Lung (tissue), 11 donors: ENCODE measurements at regions not wholly inside any gene's neighbourhood (a gene's known extent, or its start where the extent isn't known, plus 50 kb on each side); places are given as distances from the start of the nearest gene placed in this dataset.
A peak's percentile ranks its signal among the peaks of the same experiment; 100 is the strongest.

Source experiments
- ATAC-seq: fragments of 200-7000 bp; cut with Tn5 transposase; one replicate; pipeline ENCODE4 v1.9.1; 2020; ENCODE audit warnings: moderate number of reproducible peaks; ENCODE audit not compliant: insufficient read depth, low FRiP score
- DNase-seq, 3 donors: peaks; one replicate each; pipeline ENCODE4 v3.0.0-alpha.2; 2013 to 2017
- H3K27ac ChIP-seq, 2 donors: one replicate each; pipeline ENCODE4 v1.5.1; 2013; ENCODE audit warnings: mild to moderate bottlenecking in 2 of 2, moderate library complexity in 2 of 2, control low read depth in 1 of 2, inconsistent platforms in 1 of 2, low read depth in 1 of 2, low read length in 1 of 2
- H3K27me3 ChIP-seq, 3 donors: one replicate each; pipeline ENCODE4 v1.5.1; 2013; ENCODE audit warnings: low read length in 2 of 3; ENCODE audit not compliant: control insufficient read depth in 3 of 3, insufficient read depth in 3 of 3
- H3K36me3 ChIP-seq, 4 donors: one replicate each; pipeline ENCODE4 v1.5.1; 2013; ENCODE audit warnings: low read length in 4 of 4, mild to moderate bottlenecking in 1 of 4, moderate library complexity in 1 of 4; ENCODE audit not compliant: control insufficient read depth in 4 of 4, insufficient read depth in 4 of 4
- H3K4me1 ChIP-seq, 5 donors: one replicate each; pipeline ENCODE4 v1.5.1; 2013; ENCODE audit warnings: low read length in 5 of 5, mild to moderate bottlenecking in 2 of 5, moderate library complexity in 1 of 5; ENCODE audit not compliant: control insufficient read depth in 5 of 5, insufficient read depth in 5 of 5
- H3K4me3 ChIP-seq: one replicate; pipeline ENCODE4 v1.5.1; 2013; ENCODE audit warnings: mild to moderate bottlenecking, control low read depth, moderate library complexity
- H3K9ac ChIP-seq, 2 donors: one replicate each; pipeline ENCODE4 v1.5.1; 2013; ENCODE audit warnings: low read length in 2 of 2, control low read depth in 1 of 2; ENCODE audit not compliant: insufficient read depth in 1 of 2
- H3K9me3 ChIP-seq, 4 donors: one replicate each; pipeline ENCODE4 v1.5.1; 2013; ENCODE audit warnings: low read length in 3 of 4, mild to moderate bottlenecking in 1 of 4, moderate library complexity in 1 of 4; ENCODE audit not compliant: control insufficient read depth in 4 of 4, insufficient read depth in 3 of 4
- WGBS, 2 donors: extraction: QIAGEN DNeasy Blood & Tissue Kit; methylation state at CpG; one replicate each; pipeline ENCODE4 v1.1.7; 2013; 5-methylcytosine and 5-hydroxymethylcytosine counted together
- TF ChIP-seq, protein P1 (sequence below): IDR thresholded peaks from 2 replicates; pipeline ENCODE4 v1.5.1; 2012; ENCODE audit warnings: mild to moderate bottlenecking; ENCODE audit errors: control extremely low read depth, extremely low read depth
- donor health status: control.
- donor health status: control.
- donor health status: Bipolar disorder and iron deficiency.
- donor health status: healthy.
- donor health status: DM: yes; HTN: yes; CAD: no.

DNA sequence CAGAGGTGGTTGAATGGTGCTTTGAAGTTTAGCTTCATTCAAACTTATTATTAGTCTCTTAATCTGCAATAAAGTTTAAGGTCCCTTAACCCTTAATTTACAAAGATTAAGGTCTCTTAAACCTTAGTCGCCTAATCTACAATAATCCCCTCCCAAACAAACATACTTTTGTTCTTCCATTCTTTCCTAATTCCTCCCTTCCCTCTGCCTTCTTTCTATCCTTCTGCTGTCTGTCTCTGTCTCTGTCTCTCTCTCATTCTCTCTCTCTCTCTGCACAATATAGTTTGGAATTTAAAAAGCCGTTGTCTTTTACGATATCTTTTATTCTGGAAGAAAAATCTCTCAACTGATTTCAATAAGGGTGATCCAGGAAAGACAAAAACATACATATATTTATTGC, 1096.8 kb upstream of the ATXN8OS start:
- no peaks in the 10 kb centered on the region for H3K27me3 ChIP-seq
- H3K4me3 ChIP-seq, result no peak overlapping the region
- ATAC-seq (no peak), DNase-seq (no peak)
- no peaks in the 10 kb centered on the region for H3K4me1 ChIP-seq
- no peaks in the 10 kb centered on the region for H3K9me3 ChIP-seq
- no peak overlapping the region for H3K27ac ChIP-seq
- WGBS, 2 donors, result 90 to 93% methylated on average over 3 of the region's 3 CpGs
- H3K9ac ChIP-seq, result no peak overlapping the region
- H3K36me3 ChIP-seq, result no peaks in the 10 kb centered on the region
- TF ChIP-seq, protein P1, sequence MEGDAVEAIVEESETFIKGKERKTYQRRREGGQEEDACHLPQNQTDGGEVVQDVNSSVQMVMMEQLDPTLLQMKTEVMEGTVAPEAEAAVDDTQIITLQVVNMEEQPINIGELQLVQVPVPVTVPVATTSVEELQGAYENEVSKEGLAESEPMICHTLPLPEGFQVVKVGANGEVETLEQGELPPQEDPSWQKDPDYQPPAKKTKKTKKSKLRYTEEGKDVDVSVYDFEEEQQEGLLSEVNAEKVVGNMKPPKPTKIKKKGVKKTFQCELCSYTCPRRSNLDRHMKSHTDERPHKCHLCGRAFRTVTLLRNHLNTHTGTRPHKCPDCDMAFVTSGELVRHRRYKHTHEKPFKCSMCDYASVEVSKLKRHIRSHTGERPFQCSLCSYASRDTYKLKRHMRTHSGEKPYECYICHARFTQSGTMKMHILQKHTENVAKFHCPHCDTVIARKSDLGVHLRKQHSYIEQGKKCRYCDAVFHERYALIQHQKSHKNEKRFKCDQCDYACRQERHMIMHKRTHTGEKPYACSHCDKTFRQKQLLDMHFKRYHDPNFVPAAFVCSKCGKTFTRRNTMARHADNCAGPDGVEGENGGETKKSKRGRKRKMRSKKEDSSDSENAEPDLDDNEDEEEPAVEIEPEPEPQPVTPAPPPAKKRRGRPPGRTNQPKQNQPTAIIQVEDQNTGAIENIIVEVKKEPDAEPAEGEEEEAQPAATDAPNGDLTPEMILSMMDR, result no peak

- Histone ChIP-seq H3K4me1 (no peaks in the 10 kb centered on the region), H3K36me3 (no peaks in the 10 kb centered on the region), H3K27ac (no peak overlapping the region), H3K27me3 (no peaks in the 10 kb centered on the region), H3K9me3 (no peaks in the 10 kb centered on the region), H3K4me3 (no peak overlapping the region), H3K9ac (no peak overlapping the region)
- TF ChIP-seq, protein P1, result no peak
- WGBS, 2 donors, result 82 to 85% methylated on average over 5 of the region's 5 CpGs
- DNase-seq (no peak), ATAC-seq (no peak)
Observed at GRCh38 chr13:69008499-69008898, 1099.1 kb upstream of the ATXN8OS start.

DNA sequence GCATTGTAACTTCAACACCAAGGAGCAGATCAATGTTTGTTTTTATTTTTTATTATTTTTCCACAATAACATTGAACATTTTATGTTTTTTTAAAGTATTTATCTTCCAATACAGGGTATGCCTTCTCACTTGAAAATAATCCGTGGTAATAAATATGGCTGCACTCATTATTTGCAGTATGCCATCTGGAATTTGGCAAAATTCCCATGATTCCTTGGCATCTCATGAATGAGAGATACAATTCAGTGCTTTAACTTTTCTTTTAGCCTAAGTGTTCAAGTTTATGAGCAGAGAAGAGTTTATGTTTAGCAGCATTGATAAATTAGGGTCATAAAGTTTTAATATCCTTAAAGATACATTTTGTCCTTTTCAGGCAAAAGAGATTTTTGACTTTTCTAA, 1109.6 kb upstream of the ATXN8OS start:
- H3K9ac ChIP-seq, result no peak overlapping the region
- no peaks in the 10 kb centered on the region for H3K27me3 ChIP-seq
- no peaks in the 10 kb centered on the region for H3K4me1 ChIP-seq
- H3K4me3 ChIP-seq, result no peak overlapping the region
- no peak for ATAC-seq
- peaks cover 0 to 6% (median 2%) of the 10 kb centered on the region in 4 donors for H3K9me3 ChIP-seq
- peak in 1 of 3 donors; percentile 11 for DNase-seq
- H3K27ac ChIP-seq, result no peak overlapping the region
- H3K36me3 ChIP-seq, result no peaks in the 10 kb centered on the region
- TF ChIP-seq, protein P1, result no peak
- 71 to 85% methylated on average over 1 of the region's 1 CpG for WGBS, 2 donors

DNA sequence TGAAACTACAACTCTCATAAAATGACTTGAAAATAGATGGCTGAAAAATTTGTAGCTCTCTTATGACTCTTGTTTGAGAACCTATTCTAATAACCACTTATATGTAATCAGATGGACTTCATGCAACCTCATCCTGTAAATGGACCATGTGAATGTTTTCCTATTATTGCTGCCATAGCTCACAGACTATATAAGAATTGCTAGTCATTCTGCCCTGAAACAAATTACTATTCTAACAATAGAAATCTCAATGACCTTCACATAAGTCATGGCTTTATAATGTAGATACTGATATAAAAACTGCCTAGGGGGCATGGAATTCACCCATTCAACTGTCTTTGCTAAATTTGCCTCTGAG, 1111.0 kb upstream of the ATXN8OS start:
- no peak for DNase-seq
- Histone ChIP-seq H3K4me1 (no peaks in the 10 kb centered on the region), H3K4me3 (no peak overlapping the region), H3K9ac (no peak overlapping the region), H3K27me3 (no peaks in the 10 kb centered on the region), H3K27ac (no peak overlapping the region), H3K36me3 (no peaks in the 10 kb centered on the region), H3K9me3 (peaks cover 0 to 1% (median 0%) of the 10 kb centered on the region in 4 donors)
- ATAC-seq, result no peak
- TF ChIP-seq, protein P1, result no peak
